ENCODE measurements at regions not wholly inside any gene's neighbourhood (a gene's known extent, or its start where the extent isn't known, plus 50 kb on each side); places are given as distances from the start of the nearest gene placed in this dataset.

- Mint-ChIP-seq H3K4me1 (no peaks in the 10 kb centered on the region), H3K4me3 (no peak overlapping the region), H3K36me3 (no peaks in the 10 kb centered on the region), H3K27me3 (no peaks in the 10 kb centered on the region), H3K9me3 (peaks cover 2 to 31% (median 6%) of the 10 kb centered on the region in 5 donors), H3K27ac (no peak overlapping the region)
- no peak for DNase-seq
- Histone ChIP-seq H3K9me3 (ENCODE audit: low read length) (no peaks in the 10 kb centered on the region), H3K4me3 (ENCODE audit: low read length) (no peak overlapping the region), H3K36me3 (ENCODE audit: insufficient read depth, low read length) (no peaks in the 10 kb centered on the region), H3K4me1 (ENCODE audit: insufficient read depth, low read length) (no peaks in the 10 kb centered on the region), H3K27me3 (ENCODE audit: insufficient read depth, low read length, poor library complexity, severe bottlenecking) (no peaks in the 10 kb centered on the region), H3K27ac (ENCODE audit: low read depth, low read length) (no peak overlapping the region)
- CTCF ChIA-PET: no interaction called here
- POLR2A ChIA-PET: no interaction called here
Measured at GRCh38 chr3:6248528-6248927, 612.4 kb upstream of the GRM7 start.

- Histone ChIP-seq H3K9me3 (ENCODE audit: low read length) (no peaks in the 10 kb centered on the region), H3K4me3 (ENCODE audit: low read length) (no peak overlapping the region), H3K27ac (ENCODE audit: low read depth, low read length) (no peak overlapping the region), H3K4me1 (ENCODE audit: insufficient read depth, low read length) (no peaks in the 10 kb centered on the region), H3K27me3 (ENCODE audit: insufficient read depth, low read length, poor library complexity, severe bottlenecking) (no peaks in the 10 kb centered on the region), H3K36me3 (ENCODE audit: insufficient read depth, low read length) (no peaks in the 10 kb centered on the region)
- CTCF ChIA-PET: no interaction called here
- Mint-ChIP-seq H3K4me1 (no peaks in the 10 kb centered on the region), H3K36me3 (no peaks in the 10 kb centered on the region), H3K27me3 (no peaks in the 10 kb centered on the region), H3K9me3 (peaks cover 2 to 31% (median 8%) of the 10 kb centered on the region in 5 donors), H3K4me3 (no peak overlapping the region), H3K27ac (no peak overlapping the region)
- DNase-seq: no peak
- POLR2A ChIA-PET: no interaction called here
Measured at GRCh38 chr3:6249679-6250078, 611.2 kb upstream of the GRM7 start.

- H3K36me3 Mint-ChIP-seq: no peaks in the 10 kb centered on the region
- no peaks in the 10 kb centered on the region for H3K36me3 ChIP-seq (ENCODE audit: insufficient read depth, low read length)
- H3K27ac ChIP-seq (ENCODE audit: low read depth, low read length): no peak overlapping the region
- no peak overlapping the region for H3K4me3 ChIP-seq (ENCODE audit: low read length)
- no peaks in the 10 kb centered on the region for H3K9me3 ChIP-seq (ENCODE audit: low read length)
- H3K4me1 ChIP-seq (ENCODE audit: insufficient read depth, low read length): no peaks in the 10 kb centered on the region
- ChIA-PET CTCF (no interaction called here), POLR2A (no interaction called here)
- H3K27ac Mint-ChIP-seq: no peak overlapping the region
- no peaks in the 10 kb centered on the region for H3K4me1 Mint-ChIP-seq
- no peaks in the 10 kb centered on the region for H3K27me3 Mint-ChIP-seq
- H3K4me3 Mint-ChIP-seq: no peak overlapping the region
- H3K9me3 Mint-ChIP-seq: peaks cover 2 to 28% (median 9%) of the 10 kb centered on the region in 5 donors
- DNase-seq: no peak
- H3K27me3 ChIP-seq (ENCODE audit: insufficient read depth, low read length, poor library complexity, severe bottlenecking): no peaks in the 10 kb centered on the region
Measured at GRCh38 chr3:6250167-6250566, 610.7 kb upstream of the GRM7 start.

GRCh38 chr3:6251612-6252400 lies 609.1 kb upstream of the GRM7 start:
- Histone ChIP-seq H3K27ac (ENCODE audit: low read depth, low read length) (no peak overlapping the region), H3K36me3 (ENCODE audit: insufficient read depth, low read length) (no peaks in the 10 kb centered on the region), H3K4me3 (ENCODE audit: low read length) (no peak overlapping the region), H3K4me1 (ENCODE audit: insufficient read depth, low read length) (no peaks in the 10 kb centered on the region), H3K9me3 (ENCODE audit: low read length) (no peaks in the 10 kb centered on the region), H3K27me3 (ENCODE audit: insufficient read depth, low read length, poor library complexity, severe bottlenecking) (no peaks in the 10 kb centered on the region)
- Mint-ChIP-seq H3K27ac (no peak overlapping the region), H3K27me3 (no peaks in the 10 kb centered on the region), H3K36me3 (no peaks in the 10 kb centered on the region), H3K4me1 (no peaks in the 10 kb centered on the region), H3K4me3 (no peak overlapping the region), H3K9me3 (peaks cover 7 to 27% (median 11%) of the 10 kb centered on the region in 5 donors)
- no peak for DNase-seq
- POLR2A ChIA-PET: no interaction called here
- CTCF ChIA-PET: no interaction called here

- no peak overlapping the region for H3K27ac Mint-ChIP-seq
- ChIA-PET POLR2A (no interaction called here), CTCF (no interaction called here)
- no peaks in the 10 kb centered on the region for H3K4me1 Mint-ChIP-seq
- Histone ChIP-seq H3K9me3 (ENCODE audit: low read length) (no peaks in the 10 kb centered on the region), H3K27ac (ENCODE audit: low read depth, low read length) (no peak overlapping the region), H3K4me3 (ENCODE audit: low read length) (no peak overlapping the region), H3K36me3 (ENCODE audit: insufficient read depth, low read length) (no peaks in the 10 kb centered on the region), H3K27me3 (ENCODE audit: insufficient read depth, low read length, poor library complexity, severe bottlenecking) (no peaks in the 10 kb centered on the region), H3K4me1 (ENCODE audit: insufficient read depth, low read length) (no peaks in the 10 kb centered on the region)
- H3K4me3 Mint-ChIP-seq: no peak overlapping the region
- DNase-seq: no peak
- H3K36me3 Mint-ChIP-seq: no peaks in the 10 kb centered on the region
- no peaks in the 10 kb centered on the region for H3K27me3 Mint-ChIP-seq
- peaks cover 8 to 24% (median 9%) of the 10 kb centered on the region in 5 donors for H3K9me3 Mint-ChIP-seq
Measured at GRCh38 chr3:6254490-6254889, 606.4 kb upstream of the GRM7 start.

GRCh38 chr3:6255229-6255628 lies 605.7 kb upstream of the GRM7 start:
- POLR2A ChIA-PET: no interaction called here
- no peaks in the 10 kb centered on the region for H3K36me3 ChIP-seq (ENCODE audit: insufficient read depth, low read length)
- CTCF ChIA-PET: no interaction called here
- Mint-ChIP-seq H3K4me1 (no peaks in the 10 kb centered on the region), H3K4me3 (no peak overlapping the region), H3K36me3 (no peaks in the 10 kb centered on the region), H3K27me3 (no peaks in the 10 kb centered on the region), H3K27ac (no peak overlapping the region), H3K9me3 (peaks cover 8 to 29% (median 9%) of the 10 kb centered on the region in 5 donors)
- H3K27me3 ChIP-seq (ENCODE audit: insufficient read depth, low read length, poor library complexity, severe bottlenecking): no peaks in the 10 kb centered on the region
- no peak for DNase-seq
- no peak overlapping the region for H3K4me3 ChIP-seq (ENCODE audit: low read length)
- H3K27ac ChIP-seq (ENCODE audit: low read depth, low read length): no peak overlapping the region
- no peaks in the 10 kb centered on the region for H3K9me3 ChIP-seq (ENCODE audit: low read length)
- no peaks in the 10 kb centered on the region for H3K4me1 ChIP-seq (ENCODE audit: insufficient read depth, low read length)

- Mint-ChIP-seq H3K4me3 (no peak overlapping the region), H3K4me1 (no peaks in the 10 kb centered on the region), H3K36me3 (no peaks in the 10 kb centered on the region), H3K9me3 (peaks cover 3 to 15% (median 8%) of the 10 kb centered on the region in 5 donors), H3K27ac (no peak overlapping the region), H3K27me3 (no peaks in the 10 kb centered on the region)
- Histone ChIP-seq H3K4me1 (ENCODE audit: insufficient read depth, low read length) (no peaks in the 10 kb centered on the region), H3K36me3 (ENCODE audit: insufficient read depth, low read length) (no peaks in the 10 kb centered on the region), H3K27me3 (ENCODE audit: insufficient read depth, low read length, poor library complexity, severe bottlenecking) (no peaks in the 10 kb centered on the region), H3K9me3 (ENCODE audit: low read length) (no peaks in the 10 kb centered on the region), H3K4me3 (ENCODE audit: low read length) (no peak overlapping the region), H3K27ac (ENCODE audit: low read depth, low read length) (no peak overlapping the region)
- ChIA-PET CTCF (no interaction called here), POLR2A (no interaction called here)
- DNase-seq: no peak
Measured at GRCh38 chr3:6260551-6261191, 600.2 kb upstream of the GRM7 start.

GRCh38 chr3:6262010-6262409 lies 598.9 kb upstream of the GRM7 start:
- DNase-seq: no peak
- Mint-ChIP-seq H3K4me1 (no peaks in the 10 kb centered on the region), H3K27ac (no peak overlapping the region), H3K36me3 (no peaks in the 10 kb centered on the region), H3K27me3 (no peaks in the 10 kb centered on the region), H3K9me3 (peaks cover 0 to 15% (median 8%) of the 10 kb centered on the region in 5 donors), H3K4me3 (no peak overlapping the region)
- H3K27me3 ChIP-seq (ENCODE audit: insufficient read depth, low read length, poor library complexity, severe bottlenecking): no peaks in the 10 kb centered on the region
- no peaks in the 10 kb centered on the region for H3K36me3 ChIP-seq (ENCODE audit: insufficient read depth, low read length)
- CTCF ChIA-PET: no interaction called here
- no peak overlapping the region for H3K27ac ChIP-seq (ENCODE audit: low read depth, low read length)
- POLR2A ChIA-PET: no interaction called here
- H3K4me3 ChIP-seq (ENCODE audit: low read length): no peak overlapping the region
- no peaks in the 10 kb centered on the region for H3K4me1 ChIP-seq (ENCODE audit: insufficient read depth, low read length)
- no peaks in the 10 kb centered on the region for H3K9me3 ChIP-seq (ENCODE audit: low read length)
